Stimulated activated naive CD8-positive, alpha-beta T cell treated with anti-CD3 and anti-CD28 coated beads, Interleukin-15, Interleukin-2, amounts not matched to agents 100 ng/mL and 50 ng/mL, for 24 hours (primary cell): ENCODE measurements at regions not wholly inside any gene's neighbourhood (a gene's known extent, or its start where the extent isn't known, plus 50 kb on each side); places are given as distances from the start of the nearest gene placed in this dataset.
"Not testable (repeated sequence)": the region's sequence is repeated elsewhere in the genome, so short reads cannot be mapped to it uniquely, and the experiment has no call there.

ENCODE experiments used
- H3K27ac Mint-ChIP-seq: one replicate; pipeline ENCODE4 v1.8.0; 2021; ENCODE audit warnings: mild to moderate bottlenecking, mixed read lengths
- H3K27me3 Mint-ChIP-seq: one replicate; pipeline ENCODE4 v1.8.0; 2021; ENCODE audit warnings: mixed read lengths
- H3K36me3 Mint-ChIP-seq: one replicate; pipeline ENCODE4 v1.8.0; 2021; ENCODE audit warnings: low read depth, mixed read lengths
- H3K4me1 Mint-ChIP-seq: one replicate; pipeline ENCODE4 v1.8.0; 2021; ENCODE audit warnings: low read depth, mixed read lengths
- H3K4me3 Mint-ChIP-seq: one replicate; pipeline ENCODE4 v1.8.0; 2021; ENCODE audit warnings: mild to moderate bottlenecking, mixed read lengths
- H3K9me3 Mint-ChIP-seq: one replicate; pipeline ENCODE4 v1.8.0; 2021; ENCODE audit warnings: mixed read lengths

- not testable (repeated sequence) for H3K36me3 Mint-ChIP-seq, H3K27me3 Mint-ChIP-seq, H3K4me3 Mint-ChIP-seq, H3K27ac Mint-ChIP-seq, H3K4me1 Mint-ChIP-seq, H3K9me3 Mint-ChIP-seq
These were observed 97.3 kb upstream of the WIPF3 start for GRCh38 chr7:29709002-29709401.

GRCh38 chr7:29723127-29723526, 83.2 kb upstream of the WIPF3 start:
- not testable (repeated sequence) for H3K27me3 Mint-ChIP-seq, H3K27ac Mint-ChIP-seq, H3K4me3 Mint-ChIP-seq, H3K4me1 Mint-ChIP-seq, H3K9me3 Mint-ChIP-seq, H3K36me3 Mint-ChIP-seq

- Mint-ChIP-seq H3K27ac (no peak overlapping the region), H3K4me3 (no peak overlapping the region), H3K27me3 (peaks cover 12% of the 10 kb centered on the region), H3K4me1 (no peaks in the 10 kb centered on the region), H3K36me3 (no peaks in the 10 kb centered on the region), H3K9me3 (no peaks in the 10 kb centered on the region)
These were observed 82.7 kb upstream of the WIPF3 start for GRCh38 chr7:29723599-29723998.

GRCh38 chr7:29729534-29730165, 76.7 kb upstream of the WIPF3 start:
- not testable (repeated sequence) for H3K4me1 Mint-ChIP-seq, H3K9me3 Mint-ChIP-seq, H3K36me3 Mint-ChIP-seq, H3K27ac Mint-ChIP-seq, H3K4me3 Mint-ChIP-seq
- peaks cover 32% of the 10 kb centered on the region for H3K27me3 Mint-ChIP-seq

- Mint-ChIP-seq H3K27me3 (peaks cover 27% of the 10 kb centered on the region), H3K36me3 (no peaks in the 10 kb centered on the region), H3K4me1 (no peaks in the 10 kb centered on the region), H3K9me3 (no peaks in the 10 kb centered on the region), H3K4me3 (no peak overlapping the region), H3K27ac (no peak overlapping the region)
These were observed 72.0 kb upstream of the WIPF3 start for GRCh38 chr7:29734246-29734731.

GRCh38 chr7:29747645-29748245, 58.6 kb upstream of the WIPF3 start:
- H3K27me3 Mint-ChIP-seq, H3K4me3 Mint-ChIP-seq, H3K4me1 Mint-ChIP-seq, H3K9me3 Mint-ChIP-seq, H3K36me3 Mint-ChIP-seq, H3K27ac Mint-ChIP-seq: not testable (repeated sequence)

- Mint-ChIP-seq H3K9me3 (no peaks in the 10 kb centered on the region), H3K36me3 (no peaks in the 10 kb centered on the region), H3K27me3 (peaks cover 3% of the 10 kb centered on the region), H3K4me1 (no peaks in the 10 kb centered on the region), H3K27ac (no peak overlapping the region), H3K4me3 (no peak overlapping the region)
These were observed 57.8 kb upstream of the WIPF3 start for GRCh38 chr7:29748286-29749099.

- H3K4me3 Mint-ChIP-seq, result no peak overlapping the region
- H3K9me3 Mint-ChIP-seq, result no peaks in the 10 kb centered on the region
- H3K4me1 Mint-ChIP-seq, result no peaks in the 10 kb centered on the region
- H3K27me3 Mint-ChIP-seq, result peaks cover 3% of the 10 kb centered on the region
- no peaks in the 10 kb centered on the region for H3K36me3 Mint-ChIP-seq
- H3K27ac Mint-ChIP-seq, result no peak overlapping the region
These were observed 56.5 kb upstream of the WIPF3 start for GRCh38 chr7:29749701-29750321.

GRCh38 chr7:29750373-29750940, 55.9 kb upstream of the WIPF3 start:
- H3K4me3 Mint-ChIP-seq, H3K36me3 Mint-ChIP-seq, H3K9me3 Mint-ChIP-seq, H3K27ac Mint-ChIP-seq, H3K27me3 Mint-ChIP-seq, H3K4me1 Mint-ChIP-seq: not testable (repeated sequence)

GRCh38 chr7:29751012-29751411, 55.3 kb upstream of the WIPF3 start:
- not testable (repeated sequence) for H3K27ac Mint-ChIP-seq, H3K4me3 Mint-ChIP-seq, H3K9me3 Mint-ChIP-seq, H3K36me3 Mint-ChIP-seq, H3K4me1 Mint-ChIP-seq, H3K27me3 Mint-ChIP-seq

- H3K9me3 Mint-ChIP-seq, result no peaks in the 10 kb centered on the region
- H3K36me3 Mint-ChIP-seq, result no peaks in the 10 kb centered on the region
- no peaks in the 10 kb centered on the region for H3K27me3 Mint-ChIP-seq
- H3K4me3 Mint-ChIP-seq, result no peak overlapping the region
- no peak overlapping the region for H3K27ac Mint-ChIP-seq
- H3K4me1 Mint-ChIP-seq, result no peaks in the 10 kb centered on the region
These were observed 51.3 kb upstream of the WIPF3 start for GRCh38 chr7:29754874-29755490.
